Activated CD4-positive, alpha-beta T cell treated with anti-CD3 and anti-CD28 coated beads for 24 hours (primary cell): ENCODE measurements at regions not wholly inside any gene's neighbourhood (a gene's known extent, or its start where the extent isn't known, plus 50 kb on each side); places are given as distances from the start of the nearest gene placed in this dataset.
A peak's percentile ranks its signal among the peaks of the same experiment; 100 is the strongest.

Experiments
- DNase-seq, 2 donors: peaks; one replicate each; pipeline ENCODE4 v3.0.0-alpha.2; 2020; ENCODE audit warnings: low read depth in 2 of 2

- DNase-seq = no peak
Measured at GRCh38 chr12:124726596-124727263, 136.9 kb downstream of the SCARB1 start.

DNA sequence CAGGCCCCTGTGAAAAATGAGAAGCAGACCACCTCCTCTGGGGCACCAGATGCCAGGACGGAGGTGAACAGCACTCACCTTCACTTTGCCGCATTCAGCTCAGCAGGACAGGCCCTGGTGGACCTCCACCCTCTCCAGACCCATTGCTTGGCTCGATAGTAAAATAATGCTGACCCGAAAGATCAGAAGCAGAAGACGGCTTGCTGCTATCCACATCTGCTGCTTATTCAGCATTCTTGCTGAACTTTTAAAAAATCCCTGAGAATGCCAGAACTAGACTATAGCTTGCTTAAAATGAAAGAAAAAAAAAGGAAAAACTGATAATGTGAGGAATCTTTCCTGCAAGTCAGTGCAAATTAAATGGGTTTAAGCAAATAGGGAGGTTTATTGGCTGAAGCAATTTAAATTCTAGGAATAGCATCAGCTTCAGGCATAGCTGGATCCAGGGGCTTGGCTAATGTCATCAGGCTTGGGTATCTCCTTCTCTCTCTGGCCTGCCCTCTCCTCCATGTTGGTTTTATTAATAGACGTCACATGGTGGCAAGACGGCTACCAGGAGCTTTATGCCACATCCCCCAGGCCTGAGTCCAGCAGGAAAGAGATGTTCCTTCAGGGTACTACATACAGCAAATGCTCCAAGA is 137.9 kb downstream of the SCARB1 start:
- no peak for DNase-seq

DNA sequence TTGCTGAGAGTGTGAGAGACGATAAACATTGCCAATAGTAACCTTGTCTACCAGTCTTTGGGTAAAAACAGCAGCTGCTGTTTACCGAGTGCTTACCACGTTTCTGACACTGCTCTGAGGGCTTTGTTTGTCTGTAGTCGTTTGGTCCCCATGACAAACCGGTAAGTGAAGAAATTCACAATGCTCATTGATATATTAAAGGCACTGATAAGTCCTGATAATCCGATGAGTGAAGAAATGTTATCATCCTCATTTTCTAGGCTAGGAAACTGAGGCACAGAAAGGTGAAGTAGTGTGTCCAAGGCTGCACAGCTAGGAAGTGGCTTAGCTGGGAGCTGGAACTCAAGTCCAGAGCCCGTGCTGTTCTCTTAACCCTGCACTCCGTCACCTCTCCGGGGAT is 138.6 kb downstream of the SCARB1 start:
- no peak for DNase-seq

DNA sequence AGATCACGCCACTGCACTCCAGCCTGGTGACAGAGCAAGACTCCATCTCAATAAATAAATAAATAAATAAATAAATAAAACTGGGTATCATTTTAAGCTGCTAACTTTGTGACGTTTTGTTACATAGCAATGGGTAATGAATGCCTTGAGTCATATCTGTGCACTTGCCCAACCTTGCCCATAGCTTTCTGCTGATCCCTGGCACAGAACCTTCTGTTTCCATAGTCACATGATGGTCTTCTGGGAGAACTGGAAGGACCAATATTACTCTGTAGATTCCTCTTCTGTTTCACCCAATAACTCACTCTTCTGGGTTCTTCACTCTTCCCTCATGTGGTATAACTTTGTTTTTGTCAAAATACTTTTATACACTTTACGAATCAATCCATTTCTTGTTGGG is 140.8 kb downstream of the SCARB1 start:
- no peak for DNase-seq

GRCh38 chr12:124721501-124722162 is 142.0 kb downstream of the SCARB1 start:
- DNase-seq = no peak

GRCh38 chr12:124720681-124721500 is 142.8 kb downstream of the SCARB1 start:
- DNase-seq = no peak

GRCh38 chr12:124720004-124720680 is 143.5 kb downstream of the SCARB1 start:
- DNase-seq = no peak

DNA sequence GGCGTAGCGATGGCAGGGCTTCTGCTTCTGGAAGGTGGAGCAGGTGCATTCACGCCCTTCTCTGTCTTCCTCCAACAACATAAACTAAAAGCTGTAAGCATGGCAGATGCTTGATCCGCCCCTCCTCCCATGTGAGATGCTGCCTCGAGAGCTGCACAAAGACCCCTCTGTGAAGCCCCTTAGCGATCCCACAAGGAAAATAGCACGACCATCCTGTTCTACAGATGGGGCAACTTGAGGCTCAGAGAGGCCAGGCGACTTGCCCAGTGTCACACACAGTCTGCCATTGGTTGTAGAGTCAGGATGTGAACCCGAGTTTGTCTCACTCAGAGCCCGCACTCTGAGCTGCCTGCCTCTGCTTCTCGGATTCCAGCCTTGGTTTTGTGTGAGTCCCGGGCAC is 144.4 kb downstream of the SCARB1 start:
- DNase-seq = no peak

- DNase-seq = no peak
Measured at GRCh38 chr12:124718458-124718857, 145.2 kb downstream of the SCARB1 start.

- no peak for DNase-seq
Measured at GRCh38 chr12:124718036-124718435, 145.6 kb downstream of the SCARB1 start.

GRCh38 chr12:124717318-124717717 is 146.3 kb downstream of the SCARB1 start:
- DNase-seq = no peak

DNA sequence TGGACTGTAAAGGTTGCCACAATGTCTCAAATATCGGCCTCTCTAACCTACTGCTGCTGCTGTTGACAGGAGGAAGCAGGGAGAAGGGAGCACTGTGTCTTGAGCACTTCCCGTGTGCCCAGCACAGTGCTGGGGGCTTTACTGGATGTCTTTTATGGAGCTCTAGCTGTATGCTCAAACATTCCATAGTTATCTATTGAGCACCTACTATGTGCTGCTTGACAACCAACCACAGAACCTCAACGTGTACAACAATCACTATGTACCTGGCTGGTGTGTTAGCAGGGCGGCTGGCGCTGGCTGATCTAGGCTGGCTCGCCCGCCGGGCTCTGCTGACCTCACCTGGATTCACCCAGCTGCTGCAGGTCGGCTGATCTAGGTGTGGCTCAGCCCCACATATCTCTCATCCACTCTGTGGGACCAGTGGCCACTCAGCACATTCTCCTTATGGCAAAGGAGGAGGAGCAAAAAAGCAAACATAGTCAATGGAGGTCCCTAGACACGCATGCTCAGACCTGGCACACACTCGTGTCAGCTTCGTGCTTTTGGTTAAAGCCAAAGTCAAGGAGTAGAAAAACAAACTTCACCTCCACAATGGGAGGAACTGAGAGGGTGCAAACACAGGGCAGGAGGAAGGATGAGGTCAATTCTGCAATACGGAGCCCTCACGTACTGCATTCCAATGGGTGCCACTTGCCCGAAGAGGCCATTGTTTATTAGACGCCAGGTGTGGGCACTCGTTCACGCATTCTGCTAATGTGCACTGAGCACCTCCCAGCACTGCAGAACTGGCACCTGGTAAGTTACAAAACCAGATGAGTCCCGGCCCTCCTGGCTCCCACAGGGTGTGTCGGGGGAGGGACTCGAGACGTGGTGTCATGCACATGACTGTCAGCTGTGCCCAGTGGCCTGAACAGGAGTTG is 147.2 kb downstream of the SCARB1 start:
- DNase-seq = no peak

DNA sequence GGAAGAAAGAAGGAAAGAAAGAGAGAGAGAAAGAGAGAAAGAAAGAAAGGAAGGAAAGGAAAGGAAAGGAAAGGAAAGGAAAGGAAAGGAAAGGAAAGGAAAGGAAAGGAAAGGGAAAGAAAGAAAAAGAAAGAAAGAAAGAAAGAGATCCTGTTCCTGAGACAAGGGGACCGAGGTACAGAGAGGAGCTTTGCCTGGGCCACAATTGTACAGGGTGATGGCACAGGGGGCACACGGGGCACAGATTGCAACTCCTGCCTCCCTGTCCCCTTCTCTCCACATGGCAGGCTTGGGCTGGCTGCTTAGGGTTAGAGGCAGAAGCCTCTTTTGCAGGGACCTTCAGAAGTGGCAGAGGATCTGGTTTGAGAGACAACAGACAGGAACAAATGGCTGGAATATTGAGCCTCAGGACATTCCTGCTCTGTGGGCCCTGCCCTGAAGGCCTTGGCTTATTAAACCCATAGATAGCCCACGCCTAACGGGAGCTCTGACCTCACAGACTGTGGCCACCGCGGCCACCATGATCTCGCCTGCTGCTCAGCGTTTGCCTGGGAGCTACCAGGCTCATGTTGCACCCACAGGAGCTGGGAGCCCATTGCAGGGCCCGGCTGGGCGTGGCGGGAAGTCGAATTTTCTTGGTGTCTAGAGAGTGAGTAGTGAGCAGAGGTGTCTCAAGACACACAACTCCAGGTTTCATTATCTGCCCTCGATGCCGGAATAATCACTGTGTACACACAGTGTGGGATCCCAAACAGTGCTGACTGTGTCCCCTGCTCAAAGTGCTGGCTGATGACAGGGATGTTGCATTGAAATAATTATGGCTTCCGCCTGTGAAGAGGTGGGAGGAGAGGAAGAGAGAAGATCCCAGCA is 147.9 kb upstream of the NCOR2 start:
- no peak for DNase-seq

GRCh38 chr12:124713436-124714082 is 146.1 kb upstream of the NCOR2 start:
- peak; percentile 47 to 56 for DNase-seq

DNA sequence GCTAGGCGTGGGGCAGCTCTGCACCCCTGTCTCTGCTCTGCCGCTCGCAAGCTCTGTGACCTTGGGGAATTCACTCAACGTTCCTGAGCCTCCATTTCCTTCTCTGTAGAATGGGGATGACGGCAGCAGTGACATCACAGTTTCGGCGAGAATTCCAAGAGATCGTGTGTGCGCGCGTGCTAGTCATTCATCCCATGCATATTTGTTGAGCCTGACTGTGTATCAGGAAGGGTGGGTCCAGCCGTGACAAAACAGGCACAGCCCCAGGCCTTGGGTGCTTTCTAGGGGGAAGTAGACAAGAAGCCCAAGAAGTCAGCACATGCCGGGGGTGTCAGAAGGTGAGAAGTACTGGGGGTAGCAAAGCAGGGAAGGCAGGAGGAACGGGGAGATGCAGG is 145.6 kb upstream of the NCOR2 start:
- DNase-seq = no peak

DNA sequence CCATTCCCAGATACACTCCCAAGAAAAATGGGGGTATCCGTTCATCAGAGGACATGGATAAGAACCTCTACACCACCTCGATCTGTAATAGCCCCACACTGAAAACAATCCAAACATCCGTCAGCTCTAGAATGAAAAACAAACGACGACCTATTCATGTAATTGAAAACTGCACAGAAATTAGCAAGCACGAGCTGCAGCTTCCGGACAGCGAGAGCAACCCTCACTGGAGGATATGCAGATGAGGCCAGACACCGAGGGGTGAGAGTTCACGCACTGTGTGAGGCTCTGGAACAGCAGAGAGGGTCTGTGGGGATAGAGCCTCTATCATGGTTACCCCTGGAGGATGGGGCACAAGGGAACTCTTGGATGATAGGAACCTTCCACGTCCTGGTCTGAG is 143.9 kb upstream of the NCOR2 start:
- DNase-seq = no peak

- no peak for DNase-seq
Measured at GRCh38 chr12:124709722-124710687, 142.6 kb upstream of the NCOR2 start.

GRCh38 chr12:124707316-124707715 is 139.9 kb upstream of the NCOR2 start:
- no peak for DNase-seq
